ENCODE measurements at regions not wholly inside any gene's neighbourhood (a gene's known extent, or its start where the extent isn't known, plus 50 kb on each side); places are given as distances from the start of the nearest gene placed in this dataset.

- TF ChIP-seq CTCF (conservative IDR thresholded peaks at IDR 0.05 in 1 of 2, IDR thresholded peaks at IDR 0.05 in 1 of 2; ENCODE audit: extremely low read depth in 1 of 2, insufficient read depth in 1 of 2, low read depth in 1 of 2, low read length in 2 of 2) (no peak), EZH2 (IDR thresholded peaks at IDR 0.05; ENCODE audit: borderline replicate concordance, low read length) (no peak)
These were observed 327.6 kb downstream of the CCER1 start for GRCh38 chr12:90627180-90627896.
